ENCODE measurements at regions not wholly inside any gene's neighbourhood (a gene's known extent, or its start where the extent isn't known, plus 50 kb on each side); places are given as distances from the start of the nearest gene placed in this dataset.
"Not testable (repeated sequence)": the region's sequence is repeated elsewhere in the genome, so short reads cannot be mapped to it uniquely, and the experiment has no call there.

DNA sequence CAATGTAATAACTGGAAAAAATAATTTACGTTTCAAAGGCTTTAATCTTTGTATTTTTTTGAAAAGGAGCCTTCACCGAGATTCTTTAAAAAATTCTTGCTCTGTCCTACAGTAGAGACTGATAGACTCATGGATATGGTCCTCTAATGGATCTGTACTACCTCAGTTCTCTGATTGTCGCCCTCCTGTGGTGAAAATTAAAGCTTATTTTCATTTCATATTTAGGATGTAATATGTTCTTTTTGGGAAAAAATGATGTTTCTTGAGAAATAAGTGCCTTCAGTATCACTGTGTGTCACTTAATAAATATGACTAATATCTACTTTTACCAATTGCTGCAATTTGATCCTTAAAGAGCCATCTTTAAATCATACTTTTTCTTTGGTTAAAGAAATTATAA, 4593.3 kb upstream of the OR11H1 start:
- H3K9me3 Mint-ChIP-seq, result peaks cover 17 to 27% of the 10 kb centered on the region in 2 donors
- H3K4me1 Mint-ChIP-seq, result not testable (repeated sequence)

DNA sequence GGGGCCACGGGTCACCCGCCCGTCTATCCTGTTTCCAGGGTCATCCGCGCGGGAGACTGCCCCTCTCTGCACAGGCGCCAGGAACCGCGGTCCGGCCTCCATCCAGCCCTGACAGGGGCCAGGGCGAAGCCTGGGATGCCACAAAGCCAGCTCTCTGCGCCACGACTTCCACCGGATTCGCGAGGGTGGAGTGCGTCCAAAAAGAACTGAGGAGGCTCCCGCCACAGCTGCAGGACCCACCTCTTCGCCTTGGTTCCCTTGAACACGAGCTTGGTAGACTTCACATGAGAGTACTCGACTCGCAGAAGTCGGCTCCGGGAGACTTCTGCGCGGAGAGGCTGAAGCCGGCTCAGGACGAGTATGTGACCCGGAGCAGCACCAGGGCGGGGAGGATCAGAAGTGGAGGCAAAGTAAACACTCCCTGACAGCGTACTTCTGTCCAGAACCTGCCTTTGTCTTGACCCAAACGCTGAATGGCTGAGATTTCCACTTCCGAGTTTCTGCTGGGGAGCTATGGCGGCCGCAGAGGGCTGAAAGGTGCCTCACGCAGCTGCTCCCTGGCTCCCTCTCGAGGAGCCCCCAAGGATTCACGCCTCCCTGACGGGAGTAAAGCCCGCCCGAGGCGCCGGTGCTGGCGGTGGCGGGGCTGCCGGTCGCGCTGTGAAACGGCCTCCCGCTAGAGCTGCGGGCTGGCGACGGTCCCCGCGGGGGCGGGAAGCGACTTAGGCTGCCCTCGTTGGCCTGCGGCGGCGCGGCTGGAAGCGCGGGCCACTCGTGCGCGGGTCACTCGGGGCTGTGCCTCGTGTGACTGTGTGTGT, 4566.7 kb upstream of the OR11H1 start:
- H3K27ac ChIP-seq (ENCODE audit: low read length), result no peak overlapping the region
- intact Hi-C loops (cut with micrococcal nuclease), result no loop called here
- TF ChIP-seq CTCF (IDR thresholded peaks at IDR 0.05), result no peak
- no peaks in the 10 kb centered on the region for H3K27me3 Mint-ChIP-seq (ENCODE audit: low read depth in 2 of 2)
- no peak for ATAC-seq
- peaks cover 24 to 34% of the 10 kb centered on the region in 2 donors for H3K9me3 Mint-ChIP-seq
- peaks cover 15% of the 10 kb centered on the region for H3K9me3 ChIP-seq (ENCODE audit: control insufficient read depth, insufficient read depth, low read length)
- H3K36me3 ChIP-seq (ENCODE audit: control insufficient read depth, insufficient read depth, low read length), result no peaks in the 10 kb centered on the region
- no peaks in the 10 kb centered on the region for H3K27me3 ChIP-seq (ENCODE audit: control insufficient read depth, insufficient read depth, low read length)
- H3K27ac Mint-ChIP-seq, result no peak overlapping the region
- H3K4me1 Mint-ChIP-seq, result no peaks in the 10 kb centered on the region
- H3K4me3 Mint-ChIP-seq, result no peak overlapping the region
- H3K4me3 ChIP-seq (ENCODE audit: low read length), result no peak overlapping the region
- no peaks in the 10 kb centered on the region for H3K4me1 ChIP-seq (ENCODE audit: control insufficient read depth, insufficient read depth, low read length)
- peaks cover 39% of the 10 kb centered on the region for H3K36me3 Mint-ChIP-seq
- WGBS (ENCODE audit: insufficient coverage), result 72% methylated on average over 69 of the region's 69 CpGs
- DNase-seq, result no peak

More for the DNA sequence above, 4593.3 kb upstream of the OR11H1 start:
- ATAC-seq; H3K27ac ChIP-seq (ENCODE audit: low read length); H3K36me3 ChIP-seq (ENCODE audit: control insufficient read depth, insufficient read depth, low read length); H3K4me3 Mint-ChIP-seq; intact Hi-C loops (cut with micrococcal nuclease); H3K27ac Mint-ChIP-seq; H3K4me3 ChIP-seq (ENCODE audit: low read length); H3K27me3 ChIP-seq (ENCODE audit: control insufficient read depth, insufficient read depth, low read length); DNase-seq; H3K4me1 ChIP-seq (ENCODE audit: control insufficient read depth, insufficient read depth, low read length); H3K27me3 Mint-ChIP-seq (ENCODE audit: low read depth in 2 of 2): not testable (repeated sequence)
- H3K36me3 Mint-ChIP-seq, result peaks cover 50% of the 10 kb centered on the region
- H3K9me3 ChIP-seq (ENCODE audit: control insufficient read depth, insufficient read depth, low read length), result peaks cover 11% of the 10 kb centered on the region
- 32% methylated on average over 3 of the region's 3 CpGs for WGBS (ENCODE audit: insufficient coverage)

DNA sequence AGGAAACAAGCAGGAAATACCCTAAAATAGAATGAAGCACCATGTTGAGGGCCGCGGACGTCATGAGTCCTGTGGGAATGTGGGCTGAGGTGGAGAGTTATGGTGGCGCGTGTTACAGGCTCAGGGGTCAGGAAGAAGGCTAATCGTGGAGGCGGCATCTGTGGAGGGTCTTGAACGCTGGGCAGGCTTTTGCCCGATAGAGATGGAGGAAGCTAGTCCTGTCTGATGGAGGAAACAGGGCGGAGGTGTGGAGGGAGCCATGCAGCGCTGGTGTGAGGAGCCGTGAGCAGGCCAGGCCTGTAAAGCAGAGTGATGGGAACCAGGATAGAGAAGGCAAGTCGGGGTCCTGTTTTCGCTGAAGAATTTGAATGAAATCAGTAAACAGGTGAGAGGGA, 4566.1 kb upstream of the OR11H1 start:
- Mint-ChIP-seq H3K36me3 (peaks cover 33% of the 10 kb centered on the region), H3K9me3 (peaks cover 24 to 33% of the 10 kb centered on the region in 2 donors)
- H3K4me3 ChIP-seq (ENCODE audit: low read length); DNase-seq; H3K4me1 Mint-ChIP-seq; H3K27ac Mint-ChIP-seq; H3K4me3 Mint-ChIP-seq; intact Hi-C loops (cut with micrococcal nuclease); H3K4me1 ChIP-seq (ENCODE audit: control insufficient read depth, insufficient read depth, low read length); H3K27me3 Mint-ChIP-seq (ENCODE audit: low read depth in 2 of 2); H3K27me3 ChIP-seq (ENCODE audit: control insufficient read depth, insufficient read depth, low read length); H3K27ac ChIP-seq (ENCODE audit: low read length); H3K36me3 ChIP-seq (ENCODE audit: control insufficient read depth, insufficient read depth, low read length); ATAC-seq: not testable (repeated sequence)
- 78% methylated on average over 13 of the region's 14 CpGs for WGBS (ENCODE audit: insufficient coverage)
- peaks cover 15% of the 10 kb centered on the region for H3K9me3 ChIP-seq (ENCODE audit: control insufficient read depth, insufficient read depth, low read length)
